SK-N-SH (cell line): ENCODE measurements at regions not wholly inside any gene's neighbourhood (a gene's known extent, or its start where the extent isn't known, plus 50 kb on each side); places are given as distances from the start of the nearest gene placed in this dataset.

Source experiments
- CTCF ChIA-PET: fragments of 300-600, 350-600 bp; formaldehyde crosslinking; extraction: SDS; loops from one replicate; lab custom pipeline; 2021; lab: Yijun Ruan, JAX
- POLR2A ChIA-PET: fragments of 350-600 bp; sonication (Branson Sonifier 250); formaldehyde crosslinking; extraction: SDS; loops from one replicate; lab custom pipeline; 2020; ENCODE audit warnings: antibody characterized with exemption, inconsistent platforms; lab: Yijun Ruan, JAX
- DNase-seq: peaks from one replicate; pipeline ENCODE4 v3.0.0; 2012
- H2AFZ ChIP-seq: fragments of 200-600 bp; sonication (generic); 2 replicates; pipeline ENCODE4 v1.8.1; 2016; ENCODE audit warnings: antibody characterized with exemption, mild to moderate bottlenecking, low read depth
- H3F3A ChIP-seq: fragments of 200-600 bp; sonication (generic); replicated peaks from 2 replicates; pipeline ENCODE3; 2016; ENCODE audit warnings: antibody characterized with exemption, mild to moderate bottlenecking; ENCODE audit not compliant: insufficient read depth
- H3K27ac ChIP-seq, 2 experiments: fragments of 200-500 bp in 1 of 2; fragments of 200-600 bp in 1 of 2; sonication (Bioruptor generic) in 1 of 2; sonication (generic), shearing (Covaris generic) in 1 of 2; 2 replicates each; pipeline versions ENCODE4 v1.5.1 to v1.6.1; 2014 to 2016; ENCODE audit warnings: low read depth in 2 of 2, inconsistent platforms in 1 of 2, low read length in 1 of 2, mild to moderate bottlenecking in 1 of 2, mixed read lengths in 1 of 2
- H3K27me3 ChIP-seq: fragments of 200-600 bp; sonication (generic), shearing (Covaris generic); 2 replicates; pipeline ENCODE4 v1.6.1; 2016; ENCODE audit warnings: mixed run types; ENCODE audit not compliant: insufficient read depth
- H3K36me3 ChIP-seq, 2 experiments: fragments of 200-500 bp in 1 of 2; fragments of 200-600 bp in 1 of 2; sonication (Bioruptor generic) in 1 of 2; sonication (generic) in 1 of 2; replicated peaks in 1 of 2; 2 replicates each; pipeline versions ENCODE3 to v1.5.1; 2014 to 2016; ENCODE audit warnings: low read length in 1 of 2, mild to moderate bottlenecking in 1 of 2; ENCODE audit not compliant: insufficient read depth in 2 of 2, control insufficient read depth in 1 of 2
- H3K4me1 ChIP-seq, 2 experiments: fragments of 200-500 bp in 1 of 2; fragments of 200-600 bp in 1 of 2; sonication (Bioruptor generic) in 1 of 2; sonication (generic), shearing (Covaris generic) in 1 of 2; 2 replicates each; pipeline versions ENCODE4 v1.5.1 to v1.6.1; 2014 to 2016; ENCODE audit warnings: low read depth in 1 of 2, low read length in 1 of 2, mixed run types in 1 of 2; ENCODE audit not compliant: insufficient read depth in 2 of 2, control insufficient read depth in 1 of 2
- H3K4me2 ChIP-seq: fragments of 200-600 bp; sonication (generic), shearing (Covaris generic); 2 replicates; pipeline ENCODE4 v1.6.1; 2017; ENCODE audit warnings: mixed run types
- H3K4me3 ChIP-seq, 2 experiments: fragments of 200-500 bp in 1 of 2; fragments of 200-600 bp in 1 of 2; sonication (Bioruptor generic) in 1 of 2; sonication (generic), shearing (Covaris generic) in 1 of 2; 2 replicates each; pipeline versions ENCODE4 v1.5.1 to v1.8.1; 2014 to 2016; ENCODE audit warnings: low read depth in 2 of 2, inconsistent platforms in 1 of 2, low read length in 1 of 2, mild to moderate bottlenecking in 1 of 2, mixed read lengths in 1 of 2, moderate library complexity in 1 of 2
- H3K79me2 ChIP-seq: fragments of 200-600 bp; sonication (generic); 2 replicates; pipeline ENCODE4 v1.8.1; 2017; ENCODE audit warnings: mild to moderate bottlenecking; ENCODE audit not compliant: insufficient read depth
- H3K9ac ChIP-seq: fragments of 200-600 bp; sonication (generic); 2 replicates; pipeline ENCODE4 v1.6.1; 2017; ENCODE audit warnings: mixed run types
- H3K9me2 ChIP-seq: fragments of 200-600 bp; sonication (generic); 2 replicates; pipeline ENCODE4 v1.6.1; 2017; ENCODE audit warnings: mixed run types
- H3K9me3 ChIP-seq: fragments of 200-600 bp; sonication (generic); 2 replicates; pipeline ENCODE4 v1.6.1; 2017; ENCODE audit warnings: mixed run types, mild to moderate bottlenecking, moderate library complexity
- H4K20me1 ChIP-seq: fragments of 200-600 bp; sonication (generic); 2 replicates; pipeline ENCODE4 v1.6.1; 2017; ENCODE audit warnings: mild to moderate bottlenecking, mixed run types; ENCODE audit not compliant: insufficient read depth
- CHD2 ChIP-seq: fragments of 150-350 bp; IDR thresholded peaks from 2 replicates; pipeline ENCODE4 v1.6.1; 2018; ENCODE audit warnings: low read length; ENCODE audit not compliant: partially characterized antibody
- EP300 ChIP-seq, 2 experiments: IDR thresholded peaks; 2 replicates each; pipeline versions ENCODE4 v1.4.0 to v1.6.1; 2012; ENCODE audit warnings: borderline replicate concordance in 1 of 2, low read depth in 1 of 2, low read length in 1 of 2
- EZH2phosphoT487 ChIP-seq: fragments of 200-600 bp; sonication (generic); IDR thresholded peaks from 2 replicates; pipeline ENCODE4 v1.6.1; 2017; ENCODE audit warnings: low read depth, mixed run types, mild to moderate bottlenecking, antibody characterized with exemption, moderate library complexity, borderline replicate concordance
- FOXJ3 ChIP-seq: sonication (generic); formaldehyde crosslinking; IDR thresholded peaks from 2 replicates; pipeline ENCODE4 v1.5.1; 2020; ENCODE audit warnings: mild to moderate bottlenecking, missing genetic modification reagents
- FOXM1 ChIP-seq: IDR thresholded peaks from 2 replicates; pipeline ENCODE4 v1.4.0; 2012; ENCODE audit warnings: low read depth, mild to moderate bottlenecking
- MXI1 ChIP-seq: IDR thresholded peaks from 2 replicates; pipeline ENCODE4 v1.6.1; 2012; ENCODE audit warnings: mild to moderate bottlenecking, low read depth, low read length, improper control_type of control experiment
- NFIC ChIP-seq: IDR thresholded peaks from 2 replicates; pipeline ENCODE4 v1.4.0; 2012; ENCODE audit warnings: borderline replicate concordance
- POLR2AphosphoS5 ChIP-seq: IDR thresholded peaks from 2 replicates; pipeline ENCODE4 v1.6.1; 2012; ENCODE audit warnings: low read depth, low read length
- RCOR1 ChIP-seq: fragments of 150-350 bp; IDR thresholded peaks from 2 replicates; pipeline ENCODE4 v1.6.1; 2017; ENCODE audit warnings: antibody characterized with exemption, low read length
- RXRA ChIP-seq: IDR thresholded peaks from 2 replicates; pipeline ENCODE4 v1.4.0; 2012; ENCODE audit warnings: low read depth, mild to moderate bottlenecking, borderline replicate concordance
- SIN3A ChIP-seq: IDR thresholded peaks from 2 replicates; pipeline ENCODE4 v1.6.1; 2012; ENCODE audit warnings: low read depth, mild to moderate bottlenecking, low read length, moderate library complexity, borderline replicate concordance
- SMC3 ChIP-seq: IDR thresholded peaks from 2 replicates; pipeline ENCODE4 v1.6.1; 2012; ENCODE audit warnings: low read depth, low read length, improper control_type of control experiment
- TAF1 ChIP-seq: IDR thresholded peaks from 2 replicates; pipeline ENCODE4 v1.6.1; 2012; ENCODE audit warnings: low read depth, mild to moderate bottlenecking, low read length, moderate library complexity, borderline replicate concordance
- TCF12 ChIP-seq: IDR thresholded peaks from 2 replicates; pipeline ENCODE4 v1.4.0; 2012
- TEAD4 ChIP-seq: IDR thresholded peaks from 2 replicates; pipeline ENCODE4 v1.4.0; 2012; ENCODE audit warnings: mild to moderate bottlenecking, borderline replicate concordance; ENCODE audit not compliant: insufficient read depth
- YY1 ChIP-seq: IDR thresholded peaks from 2 replicates; pipeline ENCODE4 v1.4.0; 2012; ENCODE audit warnings: low read depth, mild to moderate bottlenecking
- WGBS: methylation state at CpG from one replicate; pipeline ENCODE4 v1.1.6; 2017; ENCODE audit warnings: low lambda C conversion rate; 5-methylcytosine and 5-hydroxymethylcytosine counted together
- TF ChIP-seq, protein P1 (sequence below): IDR thresholded peaks from 2 replicates; pipeline ENCODE4 v1.4.0; 2012; ENCODE audit warnings: low read depth
- TF ChIP-seq, protein P2 (sequence below): IDR thresholded peaks from 2 replicates; pipeline ENCODE4 v1.4.0; 2012; ENCODE audit warnings: low read depth, borderline replicate concordance
- TF ChIP-seq, protein P3 (sequence below): fragments of 150-350 bp; IDR thresholded peaks from 2 replicates; pipeline ENCODE4 v1.6.1; 2017; ENCODE audit warnings: antibody characterized with exemption, low read length, low read depth, borderline replicate concordance
- TF ChIP-seq, protein P4 (sequence below): IDR thresholded peaks from 2 replicates; pipeline ENCODE4 v1.4.0; 2012; ENCODE audit warnings: low read depth, borderline replicate concordance
- TF ChIP-seq, protein P5 (sequence below): IDR thresholded peaks from 2 replicates; pipeline ENCODE4; 2012

DNA sequence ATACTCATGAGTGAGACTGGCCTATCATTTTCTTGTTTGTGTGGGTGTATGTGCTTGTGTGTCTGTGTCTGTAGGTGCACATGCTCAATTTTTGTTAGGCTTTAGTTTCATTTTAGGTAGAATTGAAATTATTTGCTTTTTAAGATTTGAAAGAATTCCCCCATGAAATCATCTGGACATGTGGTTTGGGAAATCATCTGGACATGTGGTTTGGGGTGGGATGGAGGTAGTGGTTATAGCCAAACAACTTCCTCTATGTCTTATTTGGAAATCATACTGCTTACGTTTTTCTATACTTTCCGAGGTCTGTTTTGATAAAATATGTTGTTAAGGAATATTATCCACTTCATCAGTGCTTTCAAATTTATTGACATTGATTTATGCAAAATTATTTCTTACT, 485.4 kb upstream of the CLINT1 start:
- Histone ChIP-seq H3K36me3 (no peaks in the 10 kb centered on the region), H3K79me2 (no peaks in the 10 kb centered on the region), H4K20me1 (no peaks in the 10 kb centered on the region), H3K27ac (no peak overlapping the region), H3K9me2 (no peaks in the 10 kb centered on the region), H3K27me3 (no peaks in the 10 kb centered on the region), H3K9me3 (no peaks in the 10 kb centered on the region), H2AFZ (no peak overlapping the region), H3K4me1 (no peaks in the 10 kb centered on the region; a peak in 1 of 4 replicates), H3K9ac (no peak overlapping the region), H3F3A (no peaks in the 10 kb centered on the region), H3K4me3 (no peak overlapping the region), H3K4me2 (no peak overlapping the region)
- TF ChIP-seq FOXM1 (no peak), POLR2AphosphoS5 (no peak), YY1 (no peak), RCOR1 (no peak), TCF12 (no peak), EZH2phosphoT487 (no peak), TEAD4 (no peak), SMC3 (no peak), NFIC (no peak), SIN3A (no peak), TAF1 (no peak), CHD2 (no peak), FOXJ3 (CRISPR knock-in tag) (no peak), EP300 (IDR thresholded peaks at IDR 0.05; ENCODE audit: borderline replicate concordance in 1 of 2, low read depth in 1 of 2, low read length in 1 of 2) (no peak)
- TF ChIP-seq, protein P1, sequence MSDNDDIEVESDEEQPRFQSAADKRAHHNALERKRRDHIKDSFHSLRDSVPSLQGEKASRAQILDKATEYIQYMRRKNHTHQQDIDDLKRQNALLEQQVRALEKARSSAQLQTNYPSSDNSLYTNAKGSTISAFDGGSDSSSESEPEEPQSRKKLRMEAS: no peak
- TF ChIP-seq, protein P2, sequence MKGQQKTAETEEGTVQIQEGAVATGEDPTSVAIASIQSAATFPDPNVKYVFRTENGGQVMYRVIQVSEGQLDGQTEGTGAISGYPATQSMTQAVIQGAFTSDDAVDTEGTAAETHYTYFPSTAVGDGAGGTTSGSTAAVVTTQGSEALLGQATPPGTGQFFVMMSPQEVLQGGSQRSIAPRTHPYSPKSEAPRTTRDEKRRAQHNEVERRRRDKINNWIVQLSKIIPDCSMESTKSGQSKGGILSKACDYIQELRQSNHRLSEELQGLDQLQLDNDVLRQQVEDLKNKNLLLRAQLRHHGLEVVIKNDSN: no peak
- TF ChIP-seq, protein P3, sequence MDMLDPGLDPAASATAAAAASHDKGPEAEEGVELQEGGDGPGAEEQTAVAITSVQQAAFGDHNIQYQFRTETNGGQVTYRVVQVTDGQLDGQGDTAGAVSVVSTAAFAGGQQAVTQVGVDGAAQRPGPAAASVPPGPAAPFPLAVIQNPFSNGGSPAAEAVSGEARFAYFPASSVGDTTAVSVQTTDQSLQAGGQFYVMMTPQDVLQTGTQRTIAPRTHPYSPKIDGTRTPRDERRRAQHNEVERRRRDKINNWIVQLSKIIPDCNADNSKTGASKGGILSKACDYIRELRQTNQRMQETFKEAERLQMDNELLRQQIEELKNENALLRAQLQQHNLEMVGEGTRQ: no peak
- WGBS: 8% methylated on average over 2 of the region's 2 CpGs
- ChIA-PET CTCF (no interaction called here), POLR2A (no interaction called here)
- DNase-seq: no peak

DNA sequence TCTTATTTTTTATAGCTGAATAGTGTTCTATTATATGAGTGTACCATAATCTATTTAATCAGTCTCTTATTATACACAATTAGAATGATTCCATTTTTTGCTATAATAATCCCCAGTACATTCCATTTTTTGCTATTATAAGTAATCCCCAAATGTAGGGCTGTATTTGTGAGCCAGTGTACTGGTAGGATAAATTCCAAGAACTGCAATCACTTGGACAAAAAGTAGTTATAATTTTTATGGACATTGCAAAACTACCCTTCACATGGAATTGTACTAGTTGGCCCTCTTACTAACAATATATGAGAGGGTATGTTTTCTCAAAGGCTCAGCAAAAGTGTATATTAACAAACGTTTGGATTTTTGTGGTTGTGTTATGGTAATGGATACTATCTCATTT, 481.7 kb upstream of the CLINT1 start:
- no peak for DNase-seq
- no peaks in the 10 kb centered on the region for H3F3A ChIP-seq
- no peaks in the 10 kb centered on the region for H3K9me3 ChIP-seq
- WGBS: 7% methylated on average over 1 of the region's 1 CpG
- H3K4me2 ChIP-seq: no peak overlapping the region
- H4K20me1 ChIP-seq: no peaks in the 10 kb centered on the region
- H3K36me3 ChIP-seq: no peaks in the 10 kb centered on the region
- no peaks in the 10 kb centered on the region for H3K27me3 ChIP-seq
- H2AFZ ChIP-seq: no peak overlapping the region
- no peaks in the 10 kb centered on the region for H3K79me2 ChIP-seq
- POLR2A ChIA-PET: no interaction called here
- no peaks in the 10 kb centered on the region; the same call in 1 of the 2 replicates for H3K9me2 ChIP-seq
- no peak overlapping the region for H3K4me3 ChIP-seq
- H3K9ac ChIP-seq: no peak overlapping the region
- CTCF ChIA-PET: interaction anchor here (0.8 kb wide), 1 partner anchor 9 kb away, joined by 3 read pairs; no protein-coding TSS in a partner anchor
- no peak overlapping the region for H3K27ac ChIP-seq
- H3K4me1 ChIP-seq: no peaks in the 10 kb centered on the region
- TF ChIP-seq FOXM1: no peak
- TF ChIP-seq, protein P4, sequence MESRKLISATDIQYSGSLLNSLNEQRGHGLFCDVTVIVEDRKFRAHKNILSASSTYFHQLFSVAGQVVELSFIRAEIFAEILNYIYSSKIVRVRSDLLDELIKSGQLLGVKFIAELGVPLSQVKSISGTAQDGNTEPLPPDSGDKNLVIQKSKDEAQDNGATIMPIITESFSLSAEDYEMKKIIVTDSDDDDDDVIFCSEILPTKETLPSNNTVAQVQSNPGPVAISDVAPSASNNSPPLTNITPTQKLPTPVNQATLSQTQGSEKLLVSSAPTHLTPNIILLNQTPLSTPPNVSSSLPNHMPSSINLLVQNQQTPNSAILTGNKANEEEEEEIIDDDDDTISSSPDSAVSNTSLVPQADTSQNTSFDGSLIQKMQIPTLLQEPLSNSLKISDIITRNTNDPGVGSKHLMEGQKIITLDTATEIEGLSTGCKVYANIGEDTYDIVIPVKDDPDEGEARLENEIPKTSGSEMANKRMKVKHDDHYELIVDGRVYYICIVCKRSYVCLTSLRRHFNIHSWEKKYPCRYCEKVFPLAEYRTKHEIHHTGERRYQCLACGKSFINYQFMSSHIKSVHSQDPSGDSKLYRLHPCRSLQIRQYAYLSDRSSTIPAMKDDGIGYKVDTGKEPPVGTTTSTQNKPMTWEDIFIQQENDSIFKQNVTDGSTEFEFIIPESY: no peak
- no peak for TF ChIP-seq RXRA
- TF ChIP-seq MXI1: no peak
- TF ChIP-seq, protein P1: no peak
- TF ChIP-seq, protein P5, sequence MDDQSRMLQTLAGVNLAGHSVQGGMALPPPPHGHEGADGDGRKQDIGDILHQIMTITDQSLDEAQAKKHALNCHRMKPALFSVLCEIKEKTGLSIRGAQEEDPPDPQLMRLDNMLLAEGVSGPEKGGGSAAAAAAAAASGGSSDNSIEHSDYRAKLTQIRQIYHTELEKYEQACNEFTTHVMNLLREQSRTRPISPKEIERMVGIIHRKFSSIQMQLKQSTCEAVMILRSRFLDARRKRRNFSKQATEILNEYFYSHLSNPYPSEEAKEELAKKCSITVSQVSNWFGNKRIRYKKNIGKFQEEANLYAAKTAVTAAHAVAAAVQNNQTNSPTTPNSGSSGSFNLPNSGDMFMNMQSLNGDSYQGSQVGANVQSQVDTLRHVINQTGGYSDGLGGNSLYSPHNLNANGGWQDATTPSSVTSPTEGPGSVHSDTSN: no peak
